Esophagus muscularis mucosa (tissue), 4 donors: ENCODE measurements at regions not wholly inside any gene's neighbourhood (a gene's known extent, or its start where the extent isn't known, plus 50 kb on each side); places are given as distances from the start of the nearest gene placed in this dataset.

Source experiments
- DNase-seq: peaks from one replicate; pipeline ENCODE4 v3.0.0-alpha.2; 2017; ENCODE audit errors: extremely low spot score
- H3K27ac ChIP-seq, 4 donors: fragments of 200-600 bp; sonication (generic); replicated peaks in 1 of 4; 1 replicate in 3 of 4; 2 replicates in 1 of 4; pipeline ENCODE4 v1.5.1; 2016 to 2019; ENCODE audit warnings: mild to moderate bottlenecking in 1 of 4
- H3K27me3 ChIP-seq, 4 donors: fragments of 200-600 bp; sonication (generic); one replicate each; pipeline versions ENCODE4 v1.5.1 to v1.6.0; 2016 to 2019
- H3K36me3 ChIP-seq, 4 donors: fragments of 200-600 bp; sonication (generic); one replicate each; pipeline ENCODE4 v1.5.1; 2016 to 2019
- H3K4me1 ChIP-seq, 4 donors: fragments of 200-600 bp; sonication (generic); one replicate each; pipeline ENCODE4 v1.5.1; 2016 to 2019
- H3K4me3 ChIP-seq, 4 donors: fragments of 200-600 bp; sonication (generic); 1 replicate in 2 of 4; 2 replicates in 2 of 4; pipeline ENCODE4 v1.5.1; 2016 to 2019; ENCODE audit warnings: mild to moderate bottlenecking in 4 of 4, moderate library complexity in 1 of 4
- H3K9me3 ChIP-seq, 4 donors: fragments of 200-600 bp; sonication (generic); 1 replicate in 3 of 4; 2 replicates in 1 of 4; pipeline ENCODE4 v1.5.1; 2016 to 2019
- EP300 ChIP-seq: sonication (generic); formaldehyde crosslinking; IDR thresholded peaks from one replicate; pipeline ENCODE4 v1.6.1; 2017; ENCODE audit warnings: antibody characterized with exemption
- POLR2A ChIP-seq: fragments of 450-650 bp; IDR thresholded peaks from one replicate; pipeline ENCODE4 v1.6.1; 2017; ENCODE audit warnings: antibody characterized with exemption, moderate library complexity, mild to moderate bottlenecking, low read depth
- POLR2AphosphoS5 ChIP-seq, 2 donors: sonication (generic); formaldehyde crosslinking; IDR thresholded peaks; one replicate each; pipeline ENCODE4 v1.6.1; 2017; ENCODE audit warnings: antibody characterized with exemption in 2 of 2
- WGBS: methylation state at CpG from one replicate; pipeline ENCODE4 v1.1.5; 2018; 5-methylcytosine and 5-hydroxymethylcytosine counted together
- intact Hi-C: fragments of 100-400 bp; cut with DNase I; formaldehyde crosslinking; loops from one replicate; pipeline ENCODE4 v1.15.1; 2023
- small RNA-seq, 3 donors: library from RNA; depleted of rRNA; stranded (forward); fragments of <200 nt; gene quantifications; one replicate each; pipeline ENCODE3, GENCODE V24; 2016
- TF ChIP-seq, protein P1 (sequence below), 3 experiments: fragments of 200-600 bp in 2 of 3; fragments of 450-650 bp in 1 of 3; sonication (generic) in 2 of 3; IDR thresholded peaks; one replicate each; pipeline ENCODE4 v1.5.1; 2017 to 2019; ENCODE audit warnings: antibody characterized with exemption in 3 of 3, mild to moderate bottlenecking in 2 of 3, moderate library complexity in 1 of 3

DNA sequence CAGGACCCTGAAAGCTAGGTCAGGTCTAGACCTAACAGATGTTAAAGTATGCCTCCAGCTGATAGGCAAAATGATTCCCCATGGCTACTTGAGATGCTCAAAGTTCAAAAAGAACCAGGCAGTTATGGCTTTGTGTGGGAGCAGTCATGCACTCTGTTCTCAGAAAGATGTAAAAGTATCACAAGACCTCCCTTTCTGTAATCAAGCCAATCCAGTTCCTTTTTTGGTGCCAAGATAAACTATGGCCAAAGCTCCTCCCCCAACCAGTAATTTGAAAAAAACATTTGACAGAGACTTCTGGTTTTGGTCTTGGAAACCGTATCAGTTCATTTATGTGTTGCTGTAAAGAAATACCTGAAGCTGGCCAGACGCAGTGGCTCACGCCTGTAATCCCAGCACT is 51.4 kb upstream of the XIST start:
- WGBS: 85% methylated on average over 3 of the region's 3 CpGs
- TF ChIP-seq POLR2A: no peak
- no peak for TF ChIP-seq EP300
- TF ChIP-seq POLR2AphosphoS5 (IDR thresholded peaks at IDR 0.05): no peak
- TF ChIP-seq, protein P1, sequence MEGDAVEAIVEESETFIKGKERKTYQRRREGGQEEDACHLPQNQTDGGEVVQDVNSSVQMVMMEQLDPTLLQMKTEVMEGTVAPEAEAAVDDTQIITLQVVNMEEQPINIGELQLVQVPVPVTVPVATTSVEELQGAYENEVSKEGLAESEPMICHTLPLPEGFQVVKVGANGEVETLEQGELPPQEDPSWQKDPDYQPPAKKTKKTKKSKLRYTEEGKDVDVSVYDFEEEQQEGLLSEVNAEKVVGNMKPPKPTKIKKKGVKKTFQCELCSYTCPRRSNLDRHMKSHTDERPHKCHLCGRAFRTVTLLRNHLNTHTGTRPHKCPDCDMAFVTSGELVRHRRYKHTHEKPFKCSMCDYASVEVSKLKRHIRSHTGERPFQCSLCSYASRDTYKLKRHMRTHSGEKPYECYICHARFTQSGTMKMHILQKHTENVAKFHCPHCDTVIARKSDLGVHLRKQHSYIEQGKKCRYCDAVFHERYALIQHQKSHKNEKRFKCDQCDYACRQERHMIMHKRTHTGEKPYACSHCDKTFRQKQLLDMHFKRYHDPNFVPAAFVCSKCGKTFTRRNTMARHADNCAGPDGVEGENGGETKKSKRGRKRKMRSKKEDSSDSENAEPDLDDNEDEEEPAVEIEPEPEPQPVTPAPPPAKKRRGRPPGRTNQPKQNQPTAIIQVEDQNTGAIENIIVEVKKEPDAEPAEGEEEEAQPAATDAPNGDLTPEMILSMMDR (IDR thresholded peaks at IDR 0.05): no peak

More for the DNA sequence above, 51.4 kb upstream of the XIST start:
- H3K27ac ChIP-seq: no peak overlapping the region
- no peaks in the 10 kb centered on the region for H3K4me1 ChIP-seq
- H3K4me3 ChIP-seq: no peak overlapping the region
- peaks cover 0 to 7% (median 0%) of the 10 kb centered on the region in 4 donors for H3K27me3 ChIP-seq
- DNase-seq: no peak
- no peaks in the 10 kb centered on the region for H3K9me3 ChIP-seq
- intact Hi-C loops: no loop called here
- no peaks in the 10 kb centered on the region for H3K36me3 ChIP-seq

Small RNA genes lying in the stretch of these regions (small RNA-seq; reads per million reads assigned to genes)
- gene ATP5MDP1 (0 reads per million in 3 donors), gene DDX3P2 (0 reads per million in 3 donors), gene MIR374B (15.4 to 23.2 (median 19.1) reads per million in 3 donors), gene MIR421 (74.0 to 126 (median 83.5) reads per million in 3 donors), gene RF02124 (0 reads per million in 3 donors), gene RF02125 (0 reads per million in 3 donors)
